DND-41 (cell line): ENCODE measurements at regions not wholly inside any gene's neighbourhood (a gene's known extent, or its start where the extent isn't known, plus 50 kb on each side); places are given as distances from the start of the nearest gene placed in this dataset.

Experiments
- ATAC-seq: fragments of 200-7000 bp; cut with Tn5 transposase; 3 replicates; pipeline ENCODE4 v1.9.1; 2021; ENCODE audit warnings: low read depth; ENCODE audit not compliant: insufficient read depth
- DNase-seq: peaks from one replicate; pipeline ENCODE4 v3.0.0-alpha.2; 2020
- H2AFZ ChIP-seq: 2 replicates; pipeline ENCODE4 v1.6.0; 2012; ENCODE audit warnings: low read depth, low read length
- H3K27ac ChIP-seq: 2 replicates; pipeline ENCODE4 v1.5.1; 2012; ENCODE audit warnings: low read length, inconsistent platforms
- H3K27me3 ChIP-seq: fragments of 200-600 bp; sonication (generic); 2 replicates; pipeline ENCODE4 v1.6.0; 2012; ENCODE audit warnings: low read length, mild to moderate bottlenecking, inconsistent platforms; ENCODE audit not compliant: insufficient read depth, poor library complexity
- H3K36me3 ChIP-seq: 2 replicates; pipeline ENCODE4 v1.5.1; 2012; ENCODE audit warnings: low read length, inconsistent platforms; ENCODE audit not compliant: insufficient read depth
- H3K4me1 ChIP-seq: 2 replicates; pipeline ENCODE4 v1.5.1; 2012; ENCODE audit warnings: mild to moderate bottlenecking, low read length; ENCODE audit not compliant: insufficient read depth
- H3K4me2 ChIP-seq: 2 replicates; pipeline ENCODE4 v1.6.0; 2012; ENCODE audit warnings: mild to moderate bottlenecking, moderate library complexity, low read length, inconsistent platforms; ENCODE audit not compliant: insufficient read depth
- H3K4me3 ChIP-seq, 2 experiments: fragments of 200-600 bp in 1 of 2; shearing (Covaris generic) in 1 of 2; 2 replicates each; pipeline ENCODE4 v1.5.1; 2012 to 2016; ENCODE audit warnings: inconsistent platforms in 2 of 2, low read length in 2 of 2, mild to moderate bottlenecking in 2 of 2, low read depth in 1 of 2, moderate library complexity in 1 of 2
- H3K79me2 ChIP-seq: 2 replicates; pipeline ENCODE4 v1.6.0; 2012; ENCODE audit warnings: low read length, inconsistent platforms; ENCODE audit not compliant: insufficient read depth
- H3K9ac ChIP-seq: 2 replicates; pipeline ENCODE4 v1.6.0; 2012; ENCODE audit warnings: low read depth, mild to moderate bottlenecking, inconsistent platforms, low read length, moderate library complexity
- H3K9me3 ChIP-seq: 2 replicates; pipeline ENCODE4 v1.5.1; 2012; ENCODE audit warnings: low read length, moderate library complexity, mild to moderate bottlenecking, inconsistent platforms; ENCODE audit not compliant: insufficient read depth, severe bottlenecking
- H4K20me1 ChIP-seq: 2 replicates; pipeline ENCODE4 v1.6.0; 2012; ENCODE audit warnings: low read length; ENCODE audit not compliant: insufficient read depth
- CTCF ChIP-seq: IDR thresholded peaks from 2 replicates; pipeline ENCODE4 v1.5.1; 2012; ENCODE audit warnings: borderline replicate concordance, low read length, moderate library complexity, mild to moderate bottlenecking; ENCODE audit not compliant: poor library complexity, severe bottlenecking; ENCODE audit errors: extremely low read depth
- EZH2 ChIP-seq: IDR thresholded peaks from 3 replicates; pipeline ENCODE4 v1.6.1; 2012; ENCODE audit warnings: borderline replicate concordance, low read depth, mild to moderate bottlenecking, moderate library complexity, low read length, inconsistent platforms; ENCODE audit not compliant: severe bottlenecking

GRCh38 chr1:30317921-30318320, 405.5 kb downstream of the MATN1 start:
- peaks cover 12% of the 10 kb centered on the region; the same call in 1 of the 2 replicates for H4K20me1 ChIP-seq
- H3K79me2 ChIP-seq, result no peaks in the 10 kb centered on the region
- DNase-seq (no peak), ATAC-seq (no peak)
- H2AFZ ChIP-seq, result no peak overlapping the region
- no peaks in the 10 kb centered on the region for H3K27me3 ChIP-seq
- no peaks in the 10 kb centered on the region for H3K9me3 ChIP-seq
- no peaks in the 10 kb centered on the region for H3K4me1 ChIP-seq
- H3K9ac ChIP-seq, result no peak overlapping the region
- H3K4me2 ChIP-seq, result no peak overlapping the region
- no peaks in the 10 kb centered on the region for H3K36me3 ChIP-seq
- H3K27ac ChIP-seq, result no peak overlapping the region
- no peak overlapping the region for H3K4me3 ChIP-seq
- TF ChIP-seq CTCF, result no peak
- TF ChIP-seq EZH2, result no peak

- ATAC-seq (no peak), DNase-seq (no peak)
- Histone ChIP-seq H3K79me2 (no peaks in the 10 kb centered on the region), H3K27ac (no peak overlapping the region), H3K4me1 (no peaks in the 10 kb centered on the region), H3K27me3 (peaks cover 2% of the 10 kb centered on the region), H4K20me1 (0 out of 2 replicates have a peak, but pooled peaks cover 5% of the 10 kb centered on the region), H3K4me3 (no peak overlapping the region), H3K9me3 (no peaks in the 10 kb centered on the region), H3K4me2 (no peak overlapping the region), H2AFZ (no peak overlapping the region), H3K9ac (no peak overlapping the region), H3K36me3 (no peaks in the 10 kb centered on the region)
- TF ChIP-seq CTCF (no peak), EZH2 (no peak)
These were observed 407.3 kb downstream of the MATN1 start for GRCh38 chr1:30316056-30316455.

GRCh38 chr1:30315185-30315960, 408.0 kb downstream of the MATN1 start:
- H4K20me1 ChIP-seq, result 0 out of 2 replicates have a peak, but pooled peaks cover 5% of the 10 kb centered on the region
- H2AFZ ChIP-seq, result no peak overlapping the region
- TF ChIP-seq CTCF, result no peak
- no peak for TF ChIP-seq EZH2
- H3K27me3 ChIP-seq, result peaks cover 2% of the 10 kb centered on the region
- no peak overlapping the region for H3K4me3 ChIP-seq
- H3K9me3 ChIP-seq, result no peaks in the 10 kb centered on the region
- H3K4me1 ChIP-seq, result no peaks in the 10 kb centered on the region
- no peak overlapping the region for H3K27ac ChIP-seq
- H3K36me3 ChIP-seq, result no peaks in the 10 kb centered on the region
- no peaks in the 10 kb centered on the region for H3K79me2 ChIP-seq
- H3K9ac ChIP-seq, result no peak overlapping the region
- ATAC-seq (peak; percentile 45; the same call in 1 of the 3 replicates), DNase-seq (peak; percentile 17)
- H3K4me2 ChIP-seq, result no peak overlapping the region
